Osteocyte (in vitro differentiated cells): ENCODE measurements at regions not wholly inside any gene's neighbourhood (a gene's known extent, or its start where the extent isn't known, plus 50 kb on each side); places are given as distances from the start of the nearest gene placed in this dataset.

Experiments
- DNase-seq: peaks from one replicate; pipeline ENCODE4 v3.0.0; 2021; ENCODE audit warnings: mixed read lengths; ENCODE audit not compliant: unreplicated experiment; ENCODE audit errors: extremely low spot score
- H3K27ac Mint-ChIP-seq: one replicate; pipeline ENCODE4 v1.8.0; 2021; ENCODE audit warnings: mild to moderate bottlenecking, mixed read lengths; ENCODE audit not compliant: unreplicated experiment
- H3K27me3 Mint-ChIP-seq: one replicate; pipeline ENCODE4 v1.8.0; 2021; ENCODE audit warnings: mixed read lengths; ENCODE audit not compliant: unreplicated experiment
- H3K36me3 Mint-ChIP-seq: one replicate; pipeline ENCODE4 v1.8.0; 2021; ENCODE audit warnings: mixed read lengths; ENCODE audit not compliant: unreplicated experiment
- H3K4me1 Mint-ChIP-seq: one replicate; pipeline ENCODE4 v1.8.0; 2021; ENCODE audit warnings: mixed read lengths; ENCODE audit not compliant: unreplicated experiment
- H3K4me3 Mint-ChIP-seq: one replicate; pipeline ENCODE4 v1.8.0; 2021; ENCODE audit warnings: mild to moderate bottlenecking, moderate library complexity, mixed read lengths; ENCODE audit not compliant: unreplicated experiment
- H3K9me3 Mint-ChIP-seq: one replicate; pipeline ENCODE4 v1.8.0; 2021; ENCODE audit warnings: mixed read lengths; ENCODE audit not compliant: unreplicated experiment
- TF ChIP-seq, protein P1 (sequence below): fragments of 200-600 bp; sonication (generic); IDR thresholded peaks from 2 replicates; pipeline ENCODE4 v1.5.0; 2021; ENCODE audit warnings: antibody characterized with exemption, mild to moderate bottlenecking, moderate library complexity

GRCh38 chr4:4625488-4625887 lies 83.6 kb upstream of the STX18 start:
- TF ChIP-seq, protein P1, sequence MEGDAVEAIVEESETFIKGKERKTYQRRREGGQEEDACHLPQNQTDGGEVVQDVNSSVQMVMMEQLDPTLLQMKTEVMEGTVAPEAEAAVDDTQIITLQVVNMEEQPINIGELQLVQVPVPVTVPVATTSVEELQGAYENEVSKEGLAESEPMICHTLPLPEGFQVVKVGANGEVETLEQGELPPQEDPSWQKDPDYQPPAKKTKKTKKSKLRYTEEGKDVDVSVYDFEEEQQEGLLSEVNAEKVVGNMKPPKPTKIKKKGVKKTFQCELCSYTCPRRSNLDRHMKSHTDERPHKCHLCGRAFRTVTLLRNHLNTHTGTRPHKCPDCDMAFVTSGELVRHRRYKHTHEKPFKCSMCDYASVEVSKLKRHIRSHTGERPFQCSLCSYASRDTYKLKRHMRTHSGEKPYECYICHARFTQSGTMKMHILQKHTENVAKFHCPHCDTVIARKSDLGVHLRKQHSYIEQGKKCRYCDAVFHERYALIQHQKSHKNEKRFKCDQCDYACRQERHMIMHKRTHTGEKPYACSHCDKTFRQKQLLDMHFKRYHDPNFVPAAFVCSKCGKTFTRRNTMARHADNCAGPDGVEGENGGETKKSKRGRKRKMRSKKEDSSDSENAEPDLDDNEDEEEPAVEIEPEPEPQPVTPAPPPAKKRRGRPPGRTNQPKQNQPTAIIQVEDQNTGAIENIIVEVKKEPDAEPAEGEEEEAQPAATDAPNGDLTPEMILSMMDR, result no peak
- Mint-ChIP-seq H3K27me3 (no peaks in the 10 kb centered on the region), H3K4me1 (peaks cover 5% of the 10 kb centered on the region), H3K36me3 (no peaks in the 10 kb centered on the region), H3K9me3 (no peaks in the 10 kb centered on the region), H3K27ac (peak overlapping the region; percentile 18), H3K4me3 (no peak overlapping the region)
- DNase-seq, result no peak

GRCh38 chr4:4624276-4624897 lies 82.5 kb upstream of the STX18 start:
- no peak overlapping the region for H3K27ac Mint-ChIP-seq
- TF ChIP-seq, protein P1, result no peak
- H3K27me3 Mint-ChIP-seq, result no peaks in the 10 kb centered on the region
- peaks cover 5% of the 10 kb centered on the region for H3K4me1 Mint-ChIP-seq
- no peak overlapping the region for H3K4me3 Mint-ChIP-seq
- no peaks in the 10 kb centered on the region for H3K36me3 Mint-ChIP-seq
- no peak for DNase-seq
- H3K9me3 Mint-ChIP-seq, result no peaks in the 10 kb centered on the region

- TF ChIP-seq, protein P1, result no peak
- H3K36me3 Mint-ChIP-seq, result no peaks in the 10 kb centered on the region
- no peaks in the 10 kb centered on the region for H3K27me3 Mint-ChIP-seq
- peaks cover 4% of the 10 kb centered on the region for H3K4me1 Mint-ChIP-seq
- no peak for DNase-seq
- H3K4me3 Mint-ChIP-seq, result no peak overlapping the region
- no peak overlapping the region for H3K27ac Mint-ChIP-seq
- H3K9me3 Mint-ChIP-seq, result no peaks in the 10 kb centered on the region
Observed at GRCh38 chr4:4619821-4620220, 78.0 kb upstream of the STX18 start.

- no peak for DNase-seq
- H3K4me3 Mint-ChIP-seq, result no peak overlapping the region
- no peaks in the 10 kb centered on the region for H3K9me3 Mint-ChIP-seq
- H3K27me3 Mint-ChIP-seq, result no peaks in the 10 kb centered on the region
- H3K36me3 Mint-ChIP-seq, result no peaks in the 10 kb centered on the region
- peaks cover 4% of the 10 kb centered on the region for H3K4me1 Mint-ChIP-seq
- H3K27ac Mint-ChIP-seq, result no peak overlapping the region
- TF ChIP-seq, protein P1, result no peak
Observed at GRCh38 chr4:4618847-4619246, 77.0 kb upstream of the STX18 start.

GRCh38 chr4:4614925-4615678 lies 73.3 kb upstream of the STX18 start:
- Mint-ChIP-seq H3K9me3 (no peaks in the 10 kb centered on the region), H3K27me3 (peaks cover 2% of the 10 kb centered on the region), H3K4me3 (no peak overlapping the region), H3K36me3 (no peaks in the 10 kb centered on the region), H3K4me1 (peaks cover 4% of the 10 kb centered on the region), H3K27ac (no peak overlapping the region)
- no peak for DNase-seq
- TF ChIP-seq, protein P1, result no peak
